HG03103 (cell line): ENCODE measurements at regions not wholly inside any gene's neighbourhood (a gene's known extent, or its start where the extent isn't known, plus 50 kb on each side); places are given as distances from the start of the nearest gene placed in this dataset.
"Not testable (repeated sequence)": the region's sequence is repeated elsewhere in the genome, so short reads cannot be mapped to it uniquely, and the experiment has no call there.

Experiments used
- ATAC-seq: cut with Tn5 transposase; IDR thresholded peaks from one replicate; pipeline ENCODE4 v1.9.1; 2021; ENCODE audit warnings: low read depth; ENCODE audit not compliant: unreplicated experiment

DNA sequence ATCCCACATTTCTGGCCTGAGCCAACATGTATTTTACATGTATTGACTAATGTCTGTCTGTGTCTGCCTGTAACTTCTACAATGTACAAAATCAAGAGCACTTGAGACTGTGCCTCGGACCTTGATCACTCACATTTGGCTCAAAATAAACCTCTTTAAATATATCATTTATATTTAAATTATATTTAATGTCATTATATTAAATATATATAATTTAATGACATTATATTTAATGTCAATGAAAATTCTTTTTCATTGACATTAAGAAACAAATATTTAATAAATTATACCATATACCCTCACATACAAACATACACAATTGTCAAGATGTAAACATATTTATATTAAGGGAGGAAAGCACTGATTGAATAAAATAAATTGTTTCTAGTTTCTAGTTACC is 1099.8 kb upstream of the CDH18 start:
- ATAC-seq = no peak

DNA sequence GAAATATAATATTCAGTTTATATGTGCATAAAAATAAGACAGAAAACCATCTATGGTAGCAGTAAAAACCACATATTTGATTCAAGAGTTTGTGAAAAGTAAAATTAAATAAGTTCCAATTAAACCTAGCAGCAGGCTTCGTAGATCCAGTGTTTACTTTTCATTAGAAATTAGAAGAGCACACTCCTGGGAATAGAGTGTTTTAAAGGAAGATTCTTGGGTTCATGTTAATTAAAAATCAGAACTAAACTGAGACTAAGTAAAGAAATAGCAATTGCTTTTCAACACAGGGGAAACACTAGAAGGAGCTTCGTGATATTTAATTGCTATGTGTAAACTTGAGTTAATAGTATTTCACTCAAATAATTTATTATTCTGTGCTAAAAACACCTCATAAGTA is 1097.8 kb upstream of the CDH18 start:
- ATAC-seq = no peak

DNA sequence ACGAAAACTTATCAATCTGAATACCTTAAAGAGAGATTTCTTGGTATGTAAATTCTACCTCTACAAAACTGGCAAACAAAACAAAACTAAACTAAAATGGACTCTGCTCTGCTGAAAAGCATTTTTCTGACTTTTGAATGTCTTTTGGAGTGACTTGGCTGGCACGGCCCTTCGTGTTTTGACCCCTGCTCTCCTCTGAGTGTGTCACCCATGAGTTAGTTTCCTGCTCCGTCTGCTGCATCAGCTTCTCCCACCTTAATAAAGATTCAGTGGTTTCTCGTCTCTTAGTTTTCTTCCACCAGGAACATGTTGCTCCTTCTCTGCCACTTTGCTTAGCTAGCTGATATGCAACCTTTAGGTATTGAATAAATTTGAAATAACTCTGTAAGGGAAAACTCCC is 1084.0 kb upstream of the CDH18 start:
- ATAC-seq = no peak

DNA sequence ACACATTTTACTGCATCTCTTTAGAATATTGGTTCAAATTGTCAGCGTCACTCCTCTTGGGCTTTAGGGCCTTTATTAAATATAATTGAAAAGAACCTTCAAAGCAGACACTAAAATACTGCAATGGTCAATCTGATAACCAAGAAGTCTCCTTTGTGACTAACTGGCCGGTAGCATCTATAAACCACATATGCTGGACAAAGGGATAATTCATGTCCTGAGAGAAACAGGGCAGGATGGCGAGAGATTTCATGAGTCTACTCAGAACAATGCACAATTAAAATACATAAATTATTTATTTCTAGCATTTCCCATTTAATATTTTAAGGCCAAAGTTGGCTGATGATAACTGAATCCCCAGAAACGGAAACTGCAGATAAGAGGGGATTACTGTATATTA is 1083.4 kb upstream of the CDH18 start:
- ATAC-seq = no peak

DNA sequence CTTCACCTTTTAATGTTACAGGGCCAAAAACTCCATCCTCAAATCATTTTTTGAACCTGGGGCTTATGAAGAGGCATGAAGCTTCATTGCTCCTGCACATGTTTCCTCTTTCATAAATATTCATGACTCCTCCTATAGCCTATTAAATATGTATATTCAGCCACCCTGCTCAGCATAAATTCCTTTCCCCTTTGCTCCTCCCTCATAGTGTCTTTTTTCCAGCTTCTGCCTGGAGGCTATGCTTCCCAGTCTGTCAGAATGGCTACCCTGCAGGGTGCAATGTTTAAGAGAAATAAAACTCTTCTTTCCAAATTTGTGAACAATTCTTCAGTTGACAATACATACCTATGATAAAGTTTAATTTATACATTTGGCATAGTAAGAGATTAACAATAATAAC is 1082.9 kb upstream of the CDH18 start:
- no peak for ATAC-seq

DNA sequence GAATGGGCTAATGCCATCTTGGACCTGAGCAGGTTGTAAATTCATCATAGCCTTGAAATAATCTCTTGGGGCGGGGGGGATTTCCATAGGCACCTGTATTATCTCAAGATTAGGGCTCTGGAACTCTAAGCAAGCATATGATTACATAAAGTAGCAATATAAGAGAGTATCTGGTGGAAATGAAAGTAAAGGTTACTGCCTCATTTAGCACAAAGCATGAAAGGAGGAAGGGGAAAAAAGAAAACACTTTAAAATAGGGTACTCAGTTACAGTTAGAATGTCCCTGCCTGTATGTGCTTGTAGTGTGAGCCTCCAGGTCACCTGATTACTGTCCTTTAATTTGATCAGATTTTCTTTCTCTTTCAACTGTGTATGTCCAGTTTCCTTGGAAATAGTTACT is 1079.7 kb upstream of the CDH18 start:
- no peak for ATAC-seq

DNA sequence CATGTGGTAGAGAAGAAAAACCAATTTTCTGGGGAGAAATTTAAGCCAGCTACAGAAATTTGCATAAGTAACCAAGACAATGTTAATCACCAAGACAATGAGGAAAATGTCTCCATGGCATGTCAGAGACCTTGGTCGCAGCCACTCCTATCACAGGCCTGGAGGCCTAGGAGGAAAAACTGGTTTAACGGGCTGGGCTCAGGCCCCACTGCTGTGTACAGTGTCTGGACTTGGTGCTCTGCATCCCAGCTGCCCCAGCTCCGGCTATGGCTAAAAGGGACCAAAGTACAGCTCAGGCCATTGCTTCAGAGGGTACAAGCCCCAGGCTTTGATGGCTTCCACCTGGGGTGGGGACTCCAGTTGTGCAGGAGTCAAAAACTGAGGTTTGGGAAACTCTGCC is 1075.1 kb upstream of the CDH18 start:
- no peak for ATAC-seq

DNA sequence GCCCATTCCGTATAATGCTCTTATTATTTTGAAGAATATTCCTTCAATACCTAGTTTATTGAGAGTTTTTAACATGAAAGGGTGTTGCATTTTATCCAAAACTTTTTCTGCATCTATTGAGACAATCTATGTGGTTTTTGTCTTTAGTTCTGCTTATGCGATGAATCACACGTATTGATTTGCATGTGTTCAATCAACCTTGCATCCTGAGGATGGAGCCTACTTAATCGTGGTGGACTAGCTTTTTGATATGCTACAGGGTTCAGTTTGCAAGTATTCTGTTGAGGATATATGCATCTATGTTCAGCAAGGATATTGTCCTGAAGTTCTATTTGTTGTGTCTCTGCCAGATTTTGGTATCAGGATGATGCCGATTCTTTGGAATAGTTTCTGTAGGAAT is 1070.3 kb upstream of the CDH18 start:
- peak; percentile 100 for ATAC-seq

DNA sequence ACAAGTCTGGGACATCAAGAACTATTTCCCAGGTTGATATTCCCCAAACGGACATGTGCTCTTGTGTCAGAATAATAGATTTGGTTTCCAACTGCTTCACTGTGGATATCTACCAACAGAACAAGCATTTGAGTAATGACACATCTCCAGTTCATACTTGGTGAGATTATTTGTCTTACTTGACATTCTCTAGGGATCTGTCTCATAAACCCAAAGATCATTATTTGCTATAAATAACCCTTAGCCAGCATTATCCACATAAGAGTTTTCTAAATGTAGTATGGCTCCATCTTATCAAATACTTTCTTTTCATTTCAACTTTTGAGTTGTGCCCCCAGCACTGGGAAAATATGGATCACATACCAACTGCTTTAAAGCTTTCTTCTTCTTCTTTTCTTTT is 1063.9 kb upstream of the CDH18 start:
- ATAC-seq = no peak

DNA sequence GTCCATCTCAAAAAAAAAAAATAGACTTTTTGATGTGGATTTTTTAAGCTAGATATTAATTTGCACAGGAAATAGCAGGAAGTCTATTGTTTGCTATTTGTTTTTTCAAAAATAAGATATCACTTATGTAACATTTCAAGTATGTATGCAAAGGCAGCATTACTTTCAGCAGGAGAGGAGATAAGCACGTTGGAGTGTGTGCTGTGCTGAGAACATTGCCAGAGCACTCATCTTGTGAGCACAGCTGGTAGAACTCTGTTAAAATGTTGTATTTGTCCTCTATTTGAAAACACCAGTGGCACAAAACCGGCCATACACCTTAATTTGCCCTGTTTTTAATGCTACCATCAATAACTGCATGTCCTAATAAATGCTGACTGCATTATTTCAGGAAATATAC is 1061.9 kb upstream of the CDH18 start:
- ATAC-seq = no peak

DNA sequence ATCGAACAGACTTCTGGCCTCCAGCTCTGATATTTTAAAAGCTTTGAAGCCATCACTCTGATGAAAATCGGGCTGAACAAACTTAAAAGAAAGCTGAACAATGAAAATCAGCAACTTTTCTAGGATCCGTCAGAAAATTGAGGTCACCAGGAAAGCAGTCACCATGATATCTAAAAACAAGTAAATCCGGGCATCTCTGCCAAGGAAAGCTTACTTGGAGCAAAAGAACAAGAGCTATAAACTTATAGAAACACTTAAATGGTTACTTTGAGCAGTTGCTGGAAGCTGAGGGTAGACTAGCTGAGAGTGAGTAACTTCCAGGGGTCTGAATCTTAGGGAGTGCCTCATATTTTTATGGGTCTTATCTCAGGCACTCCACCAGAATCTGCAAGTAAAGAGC is 1043.0 kb upstream of the CDH18 start:
- no peak for ATAC-seq

DNA sequence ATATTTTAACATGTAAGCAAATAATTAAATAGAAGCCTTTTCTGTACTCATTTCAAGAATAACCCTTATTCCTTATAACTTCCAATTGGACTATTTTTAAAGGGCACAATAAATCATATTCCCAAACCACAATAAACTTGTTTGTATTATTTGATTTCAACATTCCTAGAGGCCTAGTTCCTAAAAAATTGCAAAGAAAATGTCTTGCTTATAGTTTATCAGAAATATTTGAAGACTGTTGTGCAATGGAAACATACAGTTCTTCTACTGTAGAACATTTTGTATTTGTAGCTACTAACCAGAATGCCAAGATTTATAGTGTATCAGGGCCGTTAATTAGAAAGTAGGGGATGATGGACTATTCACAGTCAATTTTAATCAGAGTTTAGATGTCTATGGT is 1037.0 kb upstream of the CDH18 start:
- no peak for ATAC-seq

DNA sequence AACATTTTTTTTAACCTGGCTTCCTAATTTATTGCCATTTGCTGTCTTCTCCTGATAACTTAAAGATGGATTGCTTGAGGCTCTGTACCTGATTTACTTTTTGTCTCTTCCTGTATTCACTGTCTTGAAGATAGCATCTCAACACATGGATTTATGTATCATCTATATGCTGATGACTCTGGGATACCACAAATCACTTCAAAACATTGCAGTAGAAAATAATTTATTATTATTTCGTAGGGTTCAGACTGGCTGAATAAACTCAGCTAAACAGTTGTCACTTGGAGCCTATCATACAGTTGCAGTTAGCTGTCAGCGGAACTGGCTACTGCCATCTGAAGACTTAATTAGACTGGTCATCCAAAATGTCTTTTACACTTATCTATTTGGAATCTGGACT is 1025.2 kb upstream of the CDH18 start:
- ATAC-seq = no peak

DNA sequence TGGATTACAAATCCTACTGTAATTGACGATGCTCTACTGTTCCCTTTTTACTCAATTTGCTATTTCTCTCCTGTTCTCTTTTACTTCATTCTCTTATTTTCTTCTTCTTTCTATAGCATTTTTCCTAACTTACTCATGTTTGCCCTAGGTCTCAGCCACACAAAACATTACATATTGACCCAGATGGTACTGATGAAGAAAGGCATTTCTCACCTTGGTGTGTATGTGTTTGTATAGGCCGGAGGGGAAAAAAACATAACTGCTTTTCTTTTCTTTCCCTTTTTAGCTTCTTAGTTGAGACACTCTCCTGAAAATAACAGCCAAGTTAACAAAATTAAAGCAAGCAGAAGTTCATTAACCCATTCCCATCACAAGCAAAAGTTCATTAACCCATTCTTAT is 1019.8 kb upstream of the CDH18 start:
- no peak for ATAC-seq

DNA sequence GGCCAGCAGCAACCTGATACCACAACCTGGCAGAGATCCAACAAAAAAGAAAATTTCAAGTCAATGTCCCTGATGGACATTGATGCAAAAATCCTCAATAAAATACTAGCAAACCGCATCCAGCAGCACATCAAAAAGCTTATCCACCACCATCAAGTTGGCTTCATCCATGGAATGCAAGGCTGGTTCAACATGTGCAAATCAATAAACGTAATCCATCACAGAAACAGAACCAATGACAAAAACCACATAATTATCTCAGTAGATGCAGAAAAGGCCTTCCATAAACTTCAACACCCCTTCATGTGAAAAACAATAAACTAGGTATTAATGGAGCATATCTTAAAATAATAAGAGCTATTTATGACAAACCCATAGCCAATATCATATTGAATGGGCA is 1000.9 kb upstream of the CDH18 start:
- not testable (repeated sequence) for ATAC-seq

DNA sequence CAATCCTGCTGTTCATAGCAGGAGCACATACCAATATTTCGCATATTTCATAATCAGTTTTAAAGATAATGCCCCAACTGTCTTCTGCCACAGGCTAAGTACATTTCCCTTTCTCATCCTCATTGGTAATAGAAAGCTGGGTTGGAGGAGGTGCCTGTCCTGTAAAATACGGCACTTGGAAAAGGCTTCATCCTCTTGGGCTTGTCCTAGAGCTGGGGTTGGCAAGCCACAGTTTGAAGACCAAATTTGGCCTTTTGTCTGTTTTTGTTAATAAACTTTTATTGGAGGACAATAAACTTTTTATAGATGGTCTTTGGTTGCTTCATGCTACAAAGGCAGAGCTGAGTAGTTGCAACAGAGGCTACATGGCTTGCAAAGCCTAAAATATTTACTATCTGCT is 997.8 kb upstream of the CDH18 start:
- no peak for ATAC-seq

DNA sequence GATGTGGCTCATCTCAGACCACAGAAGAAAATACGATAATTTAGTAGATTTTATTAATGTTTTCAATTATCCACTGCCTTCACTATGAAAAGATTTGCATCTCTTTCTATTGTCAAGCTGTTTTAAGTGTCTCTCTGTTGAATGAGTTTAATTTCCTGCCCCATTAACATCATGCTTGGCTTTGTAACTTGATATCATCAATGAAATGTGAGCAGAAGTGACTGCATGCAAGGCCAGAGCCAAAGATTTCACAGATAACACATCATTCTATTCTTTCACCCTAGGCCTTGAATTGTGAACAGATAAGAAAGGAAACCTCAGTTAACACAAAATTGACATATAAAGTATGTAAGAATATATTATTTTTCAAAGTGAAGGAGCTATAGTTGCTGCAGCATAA is 986.4 kb upstream of the CDH18 start:
- no peak for ATAC-seq

DNA sequence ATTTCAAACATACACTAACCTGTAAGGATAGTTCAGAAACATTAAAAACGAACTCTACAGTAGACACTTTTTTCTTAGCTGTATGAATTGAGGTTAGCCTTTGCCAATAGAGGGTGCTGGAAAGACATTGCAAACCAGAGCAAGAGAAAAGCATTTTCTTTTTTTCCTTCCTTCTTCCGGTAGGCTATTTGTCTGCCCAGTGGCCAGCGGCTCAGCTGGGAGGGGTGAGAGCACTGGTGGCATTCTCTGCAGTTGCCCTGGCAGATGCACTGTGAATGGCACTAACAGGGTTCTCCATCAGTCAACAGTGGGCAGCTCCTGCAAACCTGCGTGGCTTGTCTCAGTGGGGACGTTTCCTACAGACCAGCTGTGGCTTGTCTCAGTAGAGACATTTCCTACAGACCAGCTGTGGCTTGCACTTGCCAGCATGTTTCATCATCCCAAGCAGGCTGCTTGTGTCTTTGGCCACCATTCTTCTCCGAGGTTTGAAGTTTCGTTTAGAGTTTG is 984.5 kb upstream of the CDH18 start:
- ATAC-seq = peak; percentile 68

DNA sequence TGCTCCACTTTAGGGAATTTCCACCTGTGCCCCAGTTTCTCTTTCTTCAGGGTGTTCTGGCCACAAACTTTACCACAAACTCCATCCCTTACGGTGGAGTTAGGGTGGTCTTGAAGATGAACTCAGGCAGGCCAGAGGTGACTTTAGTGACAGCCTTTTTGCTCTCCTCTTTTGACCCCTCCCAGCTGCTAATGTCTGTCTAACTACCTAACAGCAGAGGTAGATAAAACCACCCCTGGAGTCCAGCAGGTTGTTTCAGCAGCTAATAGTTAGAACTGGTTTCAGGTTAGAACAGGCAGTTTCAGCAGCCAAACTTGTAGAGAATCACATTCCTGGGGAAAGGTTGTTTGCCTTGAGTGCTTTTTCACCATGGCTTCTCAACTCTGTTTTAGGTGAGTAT is 971.3 kb upstream of the CDH18 start:
- ATAC-seq = no peak

DNA sequence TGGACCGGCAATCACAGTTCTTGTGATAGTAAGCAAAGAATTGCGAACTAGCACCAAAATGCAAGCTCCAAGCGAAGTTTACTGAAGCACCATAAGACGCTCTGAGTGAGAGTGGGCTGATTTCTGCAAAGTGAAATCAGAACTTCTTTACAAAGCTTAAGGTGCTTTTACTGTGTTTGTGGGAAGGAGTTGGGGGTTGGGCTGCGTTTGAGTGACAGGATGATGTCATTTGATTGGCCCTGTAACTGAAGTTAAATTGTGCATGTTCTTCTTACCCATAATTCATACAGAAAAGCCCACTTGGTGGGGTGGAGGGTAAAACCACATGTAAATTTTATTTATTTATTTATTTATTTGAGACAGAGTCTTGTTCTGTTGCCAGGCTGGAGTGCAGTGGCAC is 970.6 kb upstream of the CDH18 start:
- ATAC-seq = no peak

DNA sequence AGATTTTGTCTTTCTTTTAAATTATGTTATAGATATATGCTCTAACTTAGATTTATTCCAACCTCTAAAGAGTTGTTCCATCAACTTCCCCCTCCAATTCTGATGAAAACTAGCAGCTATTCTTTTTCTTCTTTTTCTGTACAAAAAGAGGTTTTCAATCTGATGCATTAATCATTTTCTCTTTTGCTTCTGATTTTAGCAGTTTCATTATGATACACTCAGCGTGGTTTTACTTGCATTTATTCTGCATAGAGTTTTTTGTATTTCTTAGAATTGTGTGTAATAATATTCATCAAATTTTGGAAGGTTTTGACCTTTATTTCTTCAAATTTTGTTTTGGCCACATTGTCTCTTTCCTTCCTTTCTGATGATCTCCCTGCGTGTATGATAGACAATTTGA is 968.1 kb upstream of the CDH18 start:
- ATAC-seq = no peak

DNA sequence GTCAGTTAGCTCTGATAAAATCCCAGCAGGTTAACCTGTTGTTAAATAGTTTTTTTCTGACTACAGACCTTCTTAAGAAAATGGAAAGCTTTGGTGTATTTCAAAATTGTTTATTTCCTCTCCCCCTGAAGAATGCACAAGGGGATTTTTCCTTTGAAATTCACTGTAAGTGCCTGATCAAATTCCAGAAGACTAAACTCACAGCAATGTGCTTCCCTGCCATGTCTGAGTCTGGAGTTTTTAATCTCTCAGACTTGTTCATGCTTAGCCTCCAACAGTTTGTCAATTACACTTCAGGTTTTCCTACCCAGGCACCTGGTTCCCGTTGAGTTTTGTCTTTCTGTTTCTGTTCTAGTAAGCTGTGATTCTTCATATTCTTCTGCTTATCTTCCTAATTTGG is 961.6 kb upstream of the CDH18 start:
- ATAC-seq = no peak

DNA sequence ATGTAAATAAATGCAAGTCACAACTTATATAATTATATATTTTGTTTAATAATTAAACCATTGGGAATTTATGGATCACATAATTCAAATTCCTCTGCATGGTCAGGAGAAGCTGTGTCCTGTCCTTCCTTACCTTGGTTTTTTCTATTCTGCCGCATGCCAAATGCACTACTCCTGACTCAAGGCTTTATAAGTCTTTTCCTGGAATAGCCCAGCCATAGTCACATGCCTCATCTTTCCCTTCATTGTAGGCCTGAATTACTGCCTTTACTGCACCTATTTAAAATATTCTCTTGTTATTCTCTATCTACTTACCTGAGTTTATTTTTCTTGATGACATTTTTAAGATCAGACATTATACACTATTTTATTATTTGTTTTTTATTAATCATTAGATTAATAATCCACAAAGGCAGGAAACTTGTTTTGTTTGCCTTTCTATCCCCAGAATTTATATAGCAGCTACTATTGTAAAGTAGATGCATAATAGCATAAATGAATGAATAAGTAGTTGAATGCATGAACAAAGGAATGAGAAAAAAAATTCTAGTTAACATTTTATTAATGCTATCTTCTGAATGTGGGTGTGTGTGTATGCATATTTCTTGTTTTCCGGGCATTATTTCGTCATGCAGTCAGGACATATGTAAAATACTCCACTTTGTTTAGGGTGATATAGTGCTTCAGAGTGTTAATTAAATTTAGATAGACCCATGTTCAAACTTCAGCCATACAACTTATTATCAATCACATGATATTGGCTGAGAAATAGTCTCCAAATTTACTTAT is 955.4 kb upstream of the CDH18 start:
- not testable (repeated sequence) for ATAC-seq
